Upper lobe of left lung (tissue), 6 donors: ENCODE measurements at regions not wholly inside any gene's neighbourhood (a gene's known extent, or its start where the extent isn't known, plus 50 kb on each side); places are given as distances from the start of the nearest gene placed in this dataset.

Experiments used
- ATAC-seq, 2 donors: fragments of 200-7000 bp; cut with Tn5 transposase; one replicate each; pipeline ENCODE4 v1.9.1; 2022; ENCODE audit warnings: mild to moderate bottlenecking in 2 of 2, moderate library complexity in 2 of 2; ENCODE audit not compliant: low FRiP score in 2 of 2
- DNase-seq, 2 donors: peaks; one replicate each; pipeline ENCODE4 v3.0.0-alpha.2; 2019 to 2020
- H3K27ac ChIP-seq, 4 donors: fragments of 200-600 bp; sonication (generic); one replicate each; pipeline ENCODE4 v1.5.1; 2016 to 2019
- H3K27me3 ChIP-seq, 4 donors: fragments of 200-600 bp; sonication (generic); one replicate each; pipeline ENCODE4 v1.5.1; 2017 to 2019
- H3K36me3 ChIP-seq, 4 donors: fragments of 200-600 bp; sonication (generic); one replicate each; pipeline ENCODE4 v1.5.1; 2016 to 2019
- H3K4me1 ChIP-seq, 4 donors: fragments of 200-600 bp; sonication (generic); one replicate each; pipeline ENCODE4 v1.5.1; 2018 to 2019
- H3K4me3 ChIP-seq, 4 donors: fragments of 200-600 bp; sonication (generic); one replicate each; pipeline ENCODE4 v1.5.1; 2017 to 2019; ENCODE audit warnings: mild to moderate bottlenecking in 2 of 4, moderate library complexity in 1 of 4
- H3K9me3 ChIP-seq, 4 donors: fragments of 200-600 bp; sonication (generic); one replicate each; pipeline ENCODE4 v1.5.1; 2018 to 2019
- EP300 ChIP-seq, 4 donors: sonication (generic); formaldehyde crosslinking; IDR thresholded peaks; one replicate each; pipeline ENCODE4 v1.5.1; 2017; ENCODE audit warnings: antibody characterized with exemption in 4 of 4, control low read depth in 2 of 4
- POLR2A ChIP-seq, 4 donors: fragments of 450-650 bp; IDR thresholded peaks; one replicate each; pipeline ENCODE4 v1.5.1; 2016 to 2017; ENCODE audit warnings: antibody characterized with exemption in 4 of 4, mild to moderate bottlenecking in 2 of 4
- POLR2AphosphoS5 ChIP-seq, 2 donors: sonication (generic); formaldehyde crosslinking; IDR thresholded peaks; one replicate each; pipeline ENCODE4 v1.5.1; 2017; ENCODE audit warnings: antibody characterized with exemption in 2 of 2
- WGBS, 2 donors: methylation state at CpG; one replicate each; pipeline ENCODE4 v1.1.5; 2017 to 2018; 5-methylcytosine and 5-hydroxymethylcytosine counted together
- TF ChIP-seq, protein P1 (sequence below), 6 experiments: fragments of 450-650 bp in 4 of 6; fragments of 200-600 bp in 2 of 6; sonication (generic) in 2 of 6; IDR thresholded peaks; one replicate each; pipeline ENCODE4 v1.5.1; 2016 to 2019; ENCODE audit warnings: antibody characterized with exemption in 6 of 6
- donor health status: DM: no; HTN: no; CAD: no; lungs with moderate emphysema.
- donor health status: DM: no; HTN: yes; CAD: no; lungs with severe emphysema.

DNA sequence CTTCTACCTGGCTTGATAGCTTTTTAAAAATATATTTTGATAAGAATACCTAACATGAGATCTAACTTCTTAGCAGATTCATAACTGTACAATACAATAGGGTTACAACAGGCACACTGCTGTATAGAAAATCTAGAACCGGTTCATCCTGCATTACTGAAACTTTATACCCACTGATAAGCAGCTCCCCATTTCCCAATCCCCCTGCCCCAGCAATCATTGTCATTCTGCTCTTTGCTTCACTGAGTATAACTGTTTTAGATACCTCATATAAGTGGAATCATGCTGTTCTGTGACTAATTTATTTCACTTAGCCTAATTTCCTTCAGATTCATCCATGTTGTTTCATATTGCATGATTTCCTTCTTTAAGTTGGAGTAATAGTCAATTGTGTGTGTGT, 906.0 kb downstream of the GBE1 start:
- TF ChIP-seq POLR2AphosphoS5 (IDR thresholded peaks at IDR 0.05) (no peak), POLR2A (IDR thresholded peaks at IDR 0.05) (no peak), EP300 (IDR thresholded peaks at IDR 0.05) (no peak)
- TF ChIP-seq, protein P1, sequence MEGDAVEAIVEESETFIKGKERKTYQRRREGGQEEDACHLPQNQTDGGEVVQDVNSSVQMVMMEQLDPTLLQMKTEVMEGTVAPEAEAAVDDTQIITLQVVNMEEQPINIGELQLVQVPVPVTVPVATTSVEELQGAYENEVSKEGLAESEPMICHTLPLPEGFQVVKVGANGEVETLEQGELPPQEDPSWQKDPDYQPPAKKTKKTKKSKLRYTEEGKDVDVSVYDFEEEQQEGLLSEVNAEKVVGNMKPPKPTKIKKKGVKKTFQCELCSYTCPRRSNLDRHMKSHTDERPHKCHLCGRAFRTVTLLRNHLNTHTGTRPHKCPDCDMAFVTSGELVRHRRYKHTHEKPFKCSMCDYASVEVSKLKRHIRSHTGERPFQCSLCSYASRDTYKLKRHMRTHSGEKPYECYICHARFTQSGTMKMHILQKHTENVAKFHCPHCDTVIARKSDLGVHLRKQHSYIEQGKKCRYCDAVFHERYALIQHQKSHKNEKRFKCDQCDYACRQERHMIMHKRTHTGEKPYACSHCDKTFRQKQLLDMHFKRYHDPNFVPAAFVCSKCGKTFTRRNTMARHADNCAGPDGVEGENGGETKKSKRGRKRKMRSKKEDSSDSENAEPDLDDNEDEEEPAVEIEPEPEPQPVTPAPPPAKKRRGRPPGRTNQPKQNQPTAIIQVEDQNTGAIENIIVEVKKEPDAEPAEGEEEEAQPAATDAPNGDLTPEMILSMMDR (IDR thresholded peaks at IDR 0.05): no peak
- no peaks in the 10 kb centered on the region for H3K9me3 ChIP-seq
- no peak for DNase-seq
- ATAC-seq: no peak
- no peaks in the 10 kb centered on the region for H3K36me3 ChIP-seq
- no peak overlapping the region for H3K4me3 ChIP-seq
- no peaks in the 10 kb centered on the region for H3K27me3 ChIP-seq
- H3K4me1 ChIP-seq: no peaks in the 10 kb centered on the region
- H3K27ac ChIP-seq: no peak overlapping the region
- WGBS, 2 donors: 70 to 82% methylated on average over 1 of the region's 1 CpG

DNA sequence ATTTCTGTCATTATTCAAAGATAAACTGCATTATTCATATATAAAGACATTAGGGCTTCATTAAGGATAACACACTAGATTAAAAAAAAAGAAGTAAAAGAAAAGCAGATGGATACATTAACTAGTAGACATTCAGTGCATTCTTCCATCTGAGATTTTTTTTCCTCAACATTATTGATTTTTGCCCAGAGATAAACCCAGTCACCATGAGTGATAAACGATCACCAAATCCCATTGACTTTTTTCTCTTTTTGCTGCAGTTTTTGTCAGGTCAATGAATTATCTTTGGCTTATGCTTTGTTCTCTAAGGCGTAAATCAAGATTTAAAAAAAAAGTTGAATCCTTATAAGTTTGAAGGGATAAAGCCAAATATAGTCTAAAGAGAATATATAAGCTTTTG, 925.0 kb downstream of the GBE1 start:
- Histone ChIP-seq H3K4me3 (no peak overlapping the region), H3K27ac (no peak overlapping the region), H3K9me3 (peaks cover 0 to 4% (median 0%) of the 10 kb centered on the region in 4 donors), H3K27me3 (no peaks in the 10 kb centered on the region), H3K4me1 (no peaks in the 10 kb centered on the region), H3K36me3 (no peaks in the 10 kb centered on the region)
- no peak for DNase-seq
- TF ChIP-seq POLR2A (IDR thresholded peaks at IDR 0.05) (no peak), POLR2AphosphoS5 (IDR thresholded peaks at IDR 0.05) (no peak)
- WGBS, 2 donors: 74 to 81% methylated on average over 2 of the region's 2 CpGs
- ATAC-seq: no peak

DNA sequence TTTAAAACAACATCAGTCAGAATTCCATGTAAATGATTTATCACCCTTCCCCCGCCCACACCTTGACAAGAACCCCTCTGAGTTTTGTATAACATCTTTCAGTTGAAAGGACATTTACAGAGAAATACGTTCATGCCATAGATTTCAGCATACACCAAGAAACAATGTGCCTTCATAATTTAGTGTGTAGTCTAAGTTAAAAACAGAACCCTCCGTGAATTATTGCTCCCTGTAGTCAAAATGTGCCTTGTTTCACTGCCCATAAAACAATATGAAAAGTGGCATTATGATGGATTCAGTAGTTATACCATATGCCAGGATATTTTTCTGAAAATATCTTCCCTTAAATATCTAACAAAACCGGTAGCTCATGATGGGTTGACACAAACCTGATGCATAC, 953.9 kb downstream of the GBE1 start:
- H3K27me3 ChIP-seq: no peaks in the 10 kb centered on the region
- no peak for ATAC-seq
- no peak for DNase-seq
- H3K4me3 ChIP-seq: no peak overlapping the region
- no peaks in the 10 kb centered on the region for H3K36me3 ChIP-seq
- TF ChIP-seq POLR2AphosphoS5 (IDR thresholded peaks at IDR 0.05) (no peak), POLR2A (IDR thresholded peaks at IDR 0.05) (no peak), EP300 (IDR thresholded peaks at IDR 0.05) (no peak)
- TF ChIP-seq, protein P1 (IDR thresholded peaks at IDR 0.05): no peak
- no peaks in the 10 kb centered on the region for H3K9me3 ChIP-seq
- H3K27ac ChIP-seq: no peak overlapping the region
- no peaks in the 10 kb centered on the region for H3K4me1 ChIP-seq
- 79 to 84% methylated on average over 4 of the region's 4 CpGs for WGBS, 2 donors

DNA sequence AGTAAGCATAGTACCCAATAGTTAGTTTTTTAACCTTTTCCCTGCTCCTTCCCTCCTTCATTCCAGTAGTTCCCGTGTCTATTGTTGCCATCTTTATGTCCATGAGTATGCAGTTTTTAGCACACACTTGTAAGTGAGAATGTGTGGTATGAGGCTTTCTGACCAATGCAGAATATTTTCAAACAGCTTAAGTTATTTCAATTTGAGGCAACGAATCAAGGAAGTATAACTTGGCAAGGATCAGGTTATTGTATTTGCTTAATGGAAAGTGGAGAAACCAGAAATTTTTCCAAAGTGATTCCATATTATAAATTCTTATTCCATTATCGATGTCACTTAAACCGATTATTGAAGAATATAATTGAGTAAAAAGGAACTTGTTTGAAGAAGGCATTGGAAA, 954.8 kb downstream of the GBE1 start:
- WGBS, 2 donors: 61 to 65% methylated on average over 4 of the region's 4 CpGs

DNA sequence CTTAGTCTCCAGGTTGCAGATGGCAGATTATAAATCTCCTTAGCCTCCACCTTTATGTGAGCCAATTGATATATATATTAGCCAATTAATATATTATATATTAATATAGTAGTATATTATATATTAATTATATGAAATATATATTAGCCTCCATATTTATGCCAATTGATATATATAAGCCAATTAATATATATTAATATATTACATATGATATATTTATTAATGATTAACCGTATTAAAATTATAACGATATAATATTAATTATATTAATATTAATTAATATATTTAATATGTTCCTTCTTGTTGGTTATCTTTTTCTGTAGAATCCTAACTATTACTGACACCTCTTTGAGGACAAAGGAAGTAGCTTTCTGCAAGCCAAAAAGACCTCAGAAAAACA, 972.5 kb downstream of the GBE1 start:
- Histone ChIP-seq H3K27me3 (no peaks in the 10 kb centered on the region), H3K4me3 (no peak overlapping the region), H3K9me3 (no peaks in the 10 kb centered on the region), H3K4me1 (no peaks in the 10 kb centered on the region), H3K36me3 (no peaks in the 10 kb centered on the region), H3K27ac (no peak overlapping the region)
- 94 to 99% methylated on average over 2 of the region's 2 CpGs for whole genome bisulfite sequencing, 2 donors
- ATAC-seq: no peak
- no peak for DNase-seq
- no peak for TF ChIP-seq POLR2AphosphoS5 (IDR thresholded peaks at IDR 0.05)
- TF ChIP-seq POLR2A (IDR thresholded peaks at IDR 0.05): no peak
- TF ChIP-seq, protein P1 (IDR thresholded peaks at IDR 0.05): no peak
- TF ChIP-seq EP300 (IDR thresholded peaks at IDR 0.05): no peak

More for the DNA sequence above, 954.8 kb downstream of the GBE1 start:
- no peaks in the 10 kb centered on the region for H3K9me3 ChIP-seq
- TF ChIP-seq EP300 (IDR thresholded peaks at IDR 0.05): no peak
- no peak for TF ChIP-seq POLR2A (IDR thresholded peaks at IDR 0.05)
- TF ChIP-seq, protein P1 (IDR thresholded peaks at IDR 0.05): no peak
- TF ChIP-seq POLR2AphosphoS5 (IDR thresholded peaks at IDR 0.05): no peak
- no peak overlapping the region for H3K4me3 ChIP-seq
- H3K4me1 ChIP-seq: no peaks in the 10 kb centered on the region
- DNase-seq: no peak
- H3K36me3 ChIP-seq: no peaks in the 10 kb centered on the region
- H3K27me3 ChIP-seq: no peaks in the 10 kb centered on the region
- ATAC-seq: no peak
- no peak overlapping the region for H3K27ac ChIP-seq
